ENCODE measurements at regions not wholly inside any gene's neighbourhood (a gene's known extent, or its start where the extent isn't known, plus 50 kb on each side); places are given as distances from the start of the nearest gene placed in this dataset.

DNA sequence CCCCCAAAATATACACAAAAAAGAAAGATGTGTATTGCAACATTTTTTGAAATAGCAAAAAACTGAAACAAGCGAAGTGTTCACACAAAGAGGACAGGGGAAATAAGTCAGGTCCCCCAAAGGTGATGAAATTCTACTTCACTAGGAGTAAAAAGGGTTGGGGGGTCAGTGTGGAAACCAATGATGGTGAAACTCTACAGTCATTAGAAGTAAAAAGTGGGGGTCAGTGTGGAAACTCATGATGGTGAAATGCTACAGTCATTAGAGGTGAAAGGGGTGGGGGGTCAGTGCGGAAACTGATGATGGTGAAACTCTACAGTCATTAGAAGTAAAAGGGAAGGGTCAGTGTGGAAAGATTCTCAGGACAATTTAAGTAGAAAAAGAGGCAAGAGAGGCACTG, 298.2 kb downstream of the EIPR1 start:
- no peaks in the 10 kb centered on the region for H3K36me3 ChIP-seq (ENCODE audit: control insufficient read depth, insufficient read depth, low read length)
- no peak overlapping the region for H3K9ac ChIP-seq (ENCODE audit: insufficient read depth, low read length)
- no peak overlapping the region for H3K27ac ChIP-seq (ENCODE audit: insufficient read depth, low read length)
- TF ChIP-seq EZH2 (IDR thresholded peaks at IDR 0.05; ENCODE audit: low read length, missing control alignments): no peak
- TF ChIP-seq CTCF (conservative IDR thresholded peaks at IDR 0.05 in 1 of 2, IDR thresholded peaks at IDR 0.05 in 1 of 2; ENCODE audit: low read depth in 1 of 2, low read length in 2 of 2): no peak
- H3K4me2 ChIP-seq (ENCODE audit: extremely low read depth, insufficient read depth, low read length): no peak overlapping the region
- H3K4me1 ChIP-seq (ENCODE audit: control insufficient read depth, extremely low read depth, insufficient read depth, low read length): no peaks in the 10 kb centered on the region
- H2AFZ ChIP-seq (ENCODE audit: low read length): no peak overlapping the region
- no peak for DNase-seq (ENCODE audit: low read depth in 2 of 2)
- H3K79me2 ChIP-seq (ENCODE audit: control insufficient read depth, insufficient read depth, low read length): no peaks in the 10 kb centered on the region
- H4K20me1 ChIP-seq (ENCODE audit: control insufficient read depth, extremely low read depth, insufficient read depth, low read length): no peaks in the 10 kb centered on the region
- H3K4me3 ChIP-seq (replicated peaks in 1 of 4; ENCODE audit: control extremely low read depth in 1 of 4, insufficient read depth in 1 of 4, low read depth in 3 of 4, low read length in 4 of 4): no peak overlapping the region
- no peaks in the 10 kb centered on the region for H3K27me3 ChIP-seq (ENCODE audit: control insufficient read depth, insufficient read depth, low read length)
- no peaks in the 10 kb centered on the region for H3K9me3 ChIP-seq (ENCODE audit: control insufficient read depth, insufficient read depth, low read depth, low read length)

DNA sequence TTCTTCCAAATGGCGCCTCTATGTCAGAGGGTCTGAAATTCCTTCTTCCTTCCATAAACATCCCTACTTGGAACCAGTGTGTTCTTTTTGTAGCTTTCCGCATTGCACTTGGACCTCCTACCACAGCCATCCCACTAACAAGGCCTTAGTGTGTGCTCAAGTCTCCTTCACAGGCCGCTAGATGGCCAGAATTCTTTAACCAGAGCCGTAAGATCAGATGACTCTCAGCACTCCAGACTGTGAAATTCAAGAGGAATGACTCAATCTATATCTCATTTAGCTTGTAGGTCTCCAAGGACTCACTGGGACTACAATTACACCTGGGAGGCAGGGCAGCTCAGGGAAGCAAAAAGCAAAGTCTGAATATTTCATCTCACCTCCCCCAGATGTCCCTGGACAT, 298.9 kb downstream of the EIPR1 start:
- DNase-seq (ENCODE audit: low read depth in 2 of 2): no peak
- Histone ChIP-seq H3K4me2 (ENCODE audit: extremely low read depth, insufficient read depth, low read length) (no peak overlapping the region), H3K4me1 (ENCODE audit: control insufficient read depth, extremely low read depth, insufficient read depth, low read length) (no peaks in the 10 kb centered on the region), H3K27me3 (ENCODE audit: control insufficient read depth, insufficient read depth, low read length) (no peaks in the 10 kb centered on the region), H3K9me3 (ENCODE audit: control insufficient read depth, insufficient read depth, low read depth, low read length) (no peaks in the 10 kb centered on the region), H3K27ac (ENCODE audit: insufficient read depth, low read length) (no peak overlapping the region), H3K36me3 (ENCODE audit: control insufficient read depth, insufficient read depth, low read length) (no peaks in the 10 kb centered on the region), H3K9ac (ENCODE audit: insufficient read depth, low read length) (no peak overlapping the region), H4K20me1 (ENCODE audit: control insufficient read depth, extremely low read depth, insufficient read depth, low read length) (no peaks in the 10 kb centered on the region), H3K4me3 (replicated peaks in 1 of 4; ENCODE audit: control extremely low read depth in 1 of 4, insufficient read depth in 1 of 4, low read depth in 3 of 4, low read length in 4 of 4) (no peak overlapping the region), H2AFZ (ENCODE audit: low read length) (no peak overlapping the region), H3K79me2 (ENCODE audit: control insufficient read depth, insufficient read depth, low read length) (no peaks in the 10 kb centered on the region)
- TF ChIP-seq EZH2 (IDR thresholded peaks at IDR 0.05; ENCODE audit: low read length, missing control alignments): no peak
- TF ChIP-seq CTCF (conservative IDR thresholded peaks at IDR 0.05 in 1 of 2, IDR thresholded peaks at IDR 0.05 in 1 of 2; ENCODE audit: low read depth in 1 of 2, low read length in 2 of 2): no peak

- Histone ChIP-seq H4K20me1 (ENCODE audit: control insufficient read depth, extremely low read depth, insufficient read depth, low read length) (no peaks in the 10 kb centered on the region), H3K4me2 (ENCODE audit: extremely low read depth, insufficient read depth, low read length) (no peak overlapping the region), H3K27me3 (ENCODE audit: control insufficient read depth, insufficient read depth, low read length) (no peaks in the 10 kb centered on the region), H3K79me2 (ENCODE audit: control insufficient read depth, insufficient read depth, low read length) (no peaks in the 10 kb centered on the region), H3K4me3 (replicated peaks in 1 of 4; ENCODE audit: control extremely low read depth in 1 of 4, insufficient read depth in 1 of 4, low read depth in 3 of 4, low read length in 4 of 4) (no peak overlapping the region), H2AFZ (ENCODE audit: low read length) (no peak overlapping the region), H3K27ac (ENCODE audit: insufficient read depth, low read length) (no peak overlapping the region), H3K4me1 (ENCODE audit: control insufficient read depth, extremely low read depth, insufficient read depth, low read length) (no peaks in the 10 kb centered on the region), H3K9me3 (ENCODE audit: control insufficient read depth, insufficient read depth, low read depth, low read length) (no peaks in the 10 kb centered on the region), H3K36me3 (ENCODE audit: control insufficient read depth, insufficient read depth, low read length) (no peaks in the 10 kb centered on the region), H3K9ac (ENCODE audit: insufficient read depth, low read length) (no peak overlapping the region)
- TF ChIP-seq CTCF (conservative IDR thresholded peaks at IDR 0.05 in 1 of 2, IDR thresholded peaks at IDR 0.05 in 1 of 2; ENCODE audit: low read depth in 1 of 2, low read length in 2 of 2) (no peak), EZH2 (IDR thresholded peaks at IDR 0.05; ENCODE audit: low read length, missing control alignments) (no peak)
- DNase-seq (ENCODE audit: low read depth in 2 of 2): no peak
Measured at GRCh38 chr2:3076848-3077642, 300.6 kb downstream of the EIPR1 start.

Data from fibroblast of lung (primary cell).